ENCODE measurements at regions not wholly inside any gene's neighbourhood (a gene's known extent, or its start where the extent isn't known, plus 50 kb on each side); places are given as distances from the start of the nearest gene placed in this dataset.
A peak's percentile ranks its signal among the peaks of the same experiment; 100 is the strongest.
"Not testable (repeated sequence)": the region's sequence is repeated elsewhere in the genome, so short reads cannot be mapped to it uniquely, and the experiment has no call there.

DNA sequence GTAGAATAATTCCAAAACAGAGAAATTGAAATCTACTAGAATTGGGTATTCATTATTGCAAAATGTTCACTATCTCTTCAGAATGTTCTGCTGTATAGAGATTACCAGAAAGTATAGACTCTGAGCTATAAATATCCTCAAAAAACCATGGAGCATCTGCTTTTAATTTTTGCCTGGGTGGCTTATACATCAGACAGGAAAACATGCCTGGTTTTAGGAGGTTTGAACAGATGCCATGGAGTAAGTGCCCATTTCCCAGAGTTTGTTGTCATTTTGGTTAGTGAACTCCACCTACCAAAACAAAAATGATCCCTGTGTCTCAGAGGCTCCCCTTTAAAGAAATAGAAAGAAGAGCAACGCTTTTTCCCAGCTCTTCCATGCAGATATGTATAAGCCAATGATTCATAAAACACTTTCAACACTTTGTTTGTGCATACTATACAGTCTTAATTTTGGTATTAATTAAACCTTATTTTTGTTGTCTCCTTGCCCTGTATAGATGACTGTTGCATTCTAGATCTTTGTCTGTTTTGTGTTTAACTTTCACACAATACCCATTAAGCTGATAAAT lies 68.7 kb downstream of the MEPE start:
- no CpG with 5 or more reads among the region's 1 CpG for WGBS (ENCODE audit: insufficient coverage)
- no peaks in the 10 kb centered on the region for H3K27me3 ChIP-seq (ENCODE audit: control insufficient read depth, insufficient read depth, low read length)
- no peak overlapping the region for H3K4me3 ChIP-seq (ENCODE audit: low read length)
- H3K4me1 ChIP-seq (ENCODE audit: control insufficient read depth, insufficient read depth, low read length): no peaks in the 10 kb centered on the region
- H3K36me3 ChIP-seq (ENCODE audit: control insufficient read depth, insufficient read depth, low read length): no peaks in the 10 kb centered on the region
- H3K27ac ChIP-seq (ENCODE audit: low read length): no peak overlapping the region
- no peaks in the 10 kb centered on the region for H3K9me3 ChIP-seq (replicated peaks; ENCODE audit: control insufficient read depth, low read depth, low read length)
- DNase-seq: no peak

DNA sequence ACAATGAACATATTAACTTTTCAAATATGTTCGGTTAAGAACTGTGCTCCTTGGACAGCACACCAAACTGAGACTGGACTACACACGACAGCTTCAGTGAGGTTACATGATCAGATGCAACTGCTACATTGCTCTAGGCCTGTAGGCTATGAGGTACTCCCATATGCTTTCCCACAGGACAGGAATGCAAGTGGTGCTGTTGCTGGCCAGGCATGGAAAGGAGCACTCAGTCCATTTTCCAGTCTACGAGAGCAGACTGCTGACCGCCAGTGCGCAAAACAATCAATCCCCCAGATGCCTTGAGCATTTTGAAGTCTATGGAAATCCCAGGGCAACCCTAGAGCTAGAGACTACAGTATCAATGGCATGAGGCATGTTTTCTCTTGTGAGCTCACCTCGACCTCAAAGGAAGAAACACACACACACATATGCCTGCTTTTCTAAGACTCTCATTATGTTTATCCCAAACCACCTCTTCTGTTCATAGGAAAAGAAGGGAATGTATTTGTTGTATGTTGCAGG lies 70.8 kb upstream of the SPP1 start:
- no peak overlapping the region for H3K4me3 ChIP-seq (ENCODE audit: low read length)
- no peak overlapping the region for H3K27ac ChIP-seq (ENCODE audit: low read length)
- H3K4me1 ChIP-seq (ENCODE audit: control insufficient read depth, insufficient read depth, low read length): no peaks in the 10 kb centered on the region
- H3K36me3 ChIP-seq (ENCODE audit: control insufficient read depth, insufficient read depth, low read length): no peaks in the 10 kb centered on the region
- 90% methylated on average over 4 of the region's 6 CpGs for WGBS (ENCODE audit: insufficient coverage)
- no peaks in the 10 kb centered on the region for H3K27me3 ChIP-seq (ENCODE audit: control insufficient read depth, insufficient read depth, low read length)
- DNase-seq: no peak
- H3K9me3 ChIP-seq (replicated peaks; ENCODE audit: control insufficient read depth, low read depth, low read length): no peaks in the 10 kb centered on the region

DNA sequence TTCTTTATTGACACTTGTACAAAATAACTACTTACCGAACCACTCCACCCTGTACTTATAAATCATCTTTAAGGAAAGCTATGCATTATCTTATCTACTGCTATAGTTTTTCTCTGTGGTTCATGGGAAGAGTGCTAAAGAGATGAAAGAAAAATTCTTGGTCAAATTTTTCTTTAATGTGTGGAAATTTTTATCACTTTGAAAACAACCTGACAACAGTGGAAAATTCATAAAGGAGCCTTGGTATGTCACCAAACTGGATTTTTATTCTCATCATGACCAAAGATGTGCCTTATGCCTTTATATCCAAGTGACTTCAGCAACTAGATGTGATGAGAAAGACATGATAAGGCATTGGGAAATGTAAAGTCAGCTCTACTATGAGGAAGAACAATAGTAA lies 67.2 kb upstream of the SPP1 start:
- Histone ChIP-seq H3K4me3 (ENCODE audit: low read length) (no peak overlapping the region), H3K9me3 (replicated peaks; ENCODE audit: control insufficient read depth, low read depth, low read length) (no peaks in the 10 kb centered on the region), H3K4me1 (ENCODE audit: control insufficient read depth, insufficient read depth, low read length) (no peaks in the 10 kb centered on the region), H3K27me3 (ENCODE audit: control insufficient read depth, insufficient read depth, low read length) (no peaks in the 10 kb centered on the region), H3K27ac (ENCODE audit: low read length) (no peak overlapping the region), H3K36me3 (ENCODE audit: control insufficient read depth, insufficient read depth, low read length) (no peaks in the 10 kb centered on the region)
- no peak for DNase-seq
- WGBS (ENCODE audit: insufficient coverage): no CpG with 5 or more reads among the region's 1 CpG

DNA sequence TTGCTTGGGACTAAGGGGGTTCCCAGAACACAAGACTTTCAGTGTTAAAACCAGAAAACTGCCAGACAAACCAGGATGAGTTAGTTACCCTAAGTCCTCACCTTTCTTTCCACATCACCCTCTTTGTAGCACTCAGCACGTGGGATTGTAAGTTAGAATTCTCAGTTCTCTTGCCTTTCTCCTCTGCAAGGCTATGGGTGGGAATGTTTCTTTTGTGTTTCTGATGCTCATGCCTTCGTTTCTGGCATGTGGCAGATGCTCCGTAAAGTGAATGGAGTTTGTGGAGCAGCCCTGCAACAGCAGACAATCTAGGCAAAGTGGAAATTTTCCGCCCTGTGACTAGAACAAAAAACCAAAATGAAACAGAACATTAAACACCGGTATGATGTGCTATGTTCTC lies 64.7 kb upstream of the SPP1 start:
- no CpG with 5 or more reads among the region's 5 CpGs for WGBS (ENCODE audit: insufficient coverage)
- Histone ChIP-seq H3K36me3 (ENCODE audit: control insufficient read depth, insufficient read depth, low read length) (no peaks in the 10 kb centered on the region), H3K27me3 (ENCODE audit: control insufficient read depth, insufficient read depth, low read length) (no peaks in the 10 kb centered on the region), H3K4me1 (ENCODE audit: control insufficient read depth, insufficient read depth, low read length) (no peaks in the 10 kb centered on the region), H3K9me3 (replicated peaks; ENCODE audit: control insufficient read depth, low read depth, low read length) (no peaks in the 10 kb centered on the region), H3K4me3 (ENCODE audit: low read length) (no peak overlapping the region), H3K27ac (ENCODE audit: low read length) (no peak overlapping the region)
- DNase-seq: no peak

DNA sequence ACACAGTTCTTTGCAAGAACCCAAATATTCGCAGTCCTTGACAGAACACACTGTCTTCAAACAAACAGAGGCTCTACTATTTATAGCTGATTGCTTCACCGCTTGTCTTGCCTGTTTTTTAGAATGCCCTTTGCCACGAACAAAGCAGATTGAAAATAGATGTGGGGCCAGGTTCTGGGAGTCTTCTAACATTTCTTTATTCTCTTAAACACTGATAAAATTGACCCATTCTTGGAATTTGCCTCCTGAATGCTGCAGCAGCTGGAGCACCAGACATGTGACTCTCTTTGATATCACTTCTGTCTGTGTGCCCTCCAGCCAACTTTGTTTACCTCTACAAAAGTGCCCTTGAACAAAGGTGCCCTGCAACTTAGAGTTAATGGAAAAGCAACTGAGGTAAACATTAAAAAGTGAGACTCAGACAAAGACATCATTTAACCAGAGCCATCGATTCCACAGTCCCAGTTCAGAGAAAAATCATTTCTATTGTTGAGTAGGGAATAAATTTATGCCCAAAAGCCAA lies 64.2 kb upstream of the SPP1 start:
- H3K27me3 ChIP-seq (ENCODE audit: control insufficient read depth, insufficient read depth, low read length): no peaks in the 10 kb centered on the region
- no CpG with 5 or more reads among the region's 4 CpGs for WGBS (ENCODE audit: insufficient coverage)
- H3K27ac ChIP-seq (ENCODE audit: low read length): no peak overlapping the region
- H3K4me1 ChIP-seq (ENCODE audit: control insufficient read depth, insufficient read depth, low read length): no peaks in the 10 kb centered on the region
- no peaks in the 10 kb centered on the region for H3K36me3 ChIP-seq (ENCODE audit: control insufficient read depth, insufficient read depth, low read length)
- DNase-seq: peak; percentile 10
- H3K4me3 ChIP-seq (ENCODE audit: low read length): no peak overlapping the region
- H3K9me3 ChIP-seq (replicated peaks; ENCODE audit: control insufficient read depth, low read depth, low read length): no peaks in the 10 kb centered on the region

DNA sequence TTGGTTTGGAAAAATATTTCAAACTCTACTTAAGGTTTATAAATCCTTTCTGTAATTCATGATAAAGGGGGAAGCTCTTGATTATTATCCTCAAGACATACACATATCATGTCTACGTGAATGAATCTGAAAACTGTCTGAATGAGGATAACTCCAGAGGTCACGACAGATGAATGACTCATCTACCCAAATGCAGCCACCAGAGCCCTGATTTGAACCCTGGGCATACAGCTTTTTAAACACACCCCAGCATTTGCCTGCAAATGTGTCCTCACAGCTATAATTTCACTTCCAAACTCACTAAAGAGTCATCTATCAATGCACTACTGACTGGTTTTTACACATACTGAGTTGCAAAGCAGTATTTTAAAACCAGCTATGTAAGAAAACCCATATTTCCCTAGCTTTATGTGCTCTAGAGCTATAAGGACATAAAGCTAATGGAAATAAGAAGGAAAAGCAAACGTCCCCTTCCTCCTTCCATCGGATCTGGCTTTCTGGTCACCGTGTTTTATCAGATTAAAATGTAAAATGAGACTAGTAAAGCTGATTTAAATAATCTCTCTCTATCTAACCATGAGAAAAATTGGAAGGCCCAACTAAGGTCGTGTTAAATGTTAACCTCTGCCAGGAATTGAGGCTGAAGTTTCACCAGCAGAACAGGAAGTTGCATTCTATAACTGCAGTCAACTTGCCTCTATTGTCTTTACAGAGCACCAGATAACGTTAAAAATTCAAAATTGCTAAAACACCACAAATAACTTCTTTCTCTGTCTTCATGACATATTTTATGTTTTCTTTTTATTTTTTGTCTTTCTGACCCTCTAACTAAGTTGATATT lies 63.1 kb upstream of the SPP1 start:
- DNase-seq: peak; percentile 4
- H3K27me3 ChIP-seq (ENCODE audit: control insufficient read depth, insufficient read depth, low read length): no peaks in the 10 kb centered on the region
- H3K4me1 ChIP-seq (ENCODE audit: control insufficient read depth, insufficient read depth, low read length): no peaks in the 10 kb centered on the region
- no peaks in the 10 kb centered on the region for H3K36me3 ChIP-seq (ENCODE audit: control insufficient read depth, insufficient read depth, low read length)
- H3K27ac ChIP-seq (ENCODE audit: low read length): no peak overlapping the region
- H3K9me3 ChIP-seq (replicated peaks; ENCODE audit: control insufficient read depth, low read depth, low read length): no peaks in the 10 kb centered on the region
- WGBS (ENCODE audit: insufficient coverage): 83% methylated on average over 2 of the region's 7 CpGs
- H3K4me3 ChIP-seq (ENCODE audit: low read length): no peak overlapping the region

DNA sequence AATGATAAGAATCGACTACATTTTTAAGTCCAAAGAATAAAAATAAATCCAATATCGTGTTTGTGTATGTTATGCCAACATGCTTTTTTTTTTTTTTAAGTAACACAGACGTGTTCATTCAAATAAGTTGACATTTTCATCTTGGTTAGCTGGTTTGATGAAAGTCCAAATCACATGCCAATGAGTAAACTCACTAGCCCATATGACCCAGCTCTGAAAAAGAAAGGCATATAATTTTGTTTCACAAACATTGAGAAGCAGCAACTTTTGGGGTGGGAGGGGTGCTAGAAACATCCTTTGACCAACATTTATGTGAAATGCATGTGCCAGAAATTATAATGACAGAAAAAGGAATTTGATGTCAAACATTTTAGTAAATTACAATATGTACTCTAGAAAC lies 61.6 kb upstream of the SPP1 start:
- no CpG with 5 or more reads among the region's 3 CpGs for WGBS (ENCODE audit: insufficient coverage)

DNA sequence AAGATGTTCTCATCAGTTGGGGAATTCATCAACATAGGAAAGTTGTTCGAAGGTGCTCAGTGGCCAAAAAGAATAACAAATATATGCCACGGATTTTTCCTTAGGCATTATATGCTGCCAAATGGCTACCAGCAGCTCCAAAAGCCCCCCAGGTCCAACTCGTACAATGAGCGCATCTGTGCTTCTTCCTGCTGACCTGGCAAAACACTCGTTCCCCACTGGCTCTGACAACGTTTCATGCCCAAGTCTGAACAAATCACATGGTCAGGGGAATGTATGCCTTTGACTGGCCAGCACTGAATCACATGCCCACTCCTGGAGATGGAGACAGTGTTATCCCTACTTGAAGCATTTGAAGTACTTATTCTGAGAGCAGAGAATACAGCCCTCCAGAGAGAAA lies 59.9 kb upstream of the SPP1 start:
- no peaks in the 10 kb centered on the region for H3K27me3 ChIP-seq (ENCODE audit: control insufficient read depth, insufficient read depth, low read length)
- no peaks in the 10 kb centered on the region for H3K36me3 ChIP-seq (ENCODE audit: control insufficient read depth, insufficient read depth, low read length)
- no peak overlapping the region for H3K4me3 ChIP-seq (ENCODE audit: low read length)
- no peaks in the 10 kb centered on the region for H3K4me1 ChIP-seq (ENCODE audit: control insufficient read depth, insufficient read depth, low read length)
- no peak overlapping the region for H3K27ac ChIP-seq (ENCODE audit: low read length)
- no peaks in the 10 kb centered on the region for H3K9me3 ChIP-seq (replicated peaks; ENCODE audit: control insufficient read depth, low read depth, low read length)
- DNase-seq: no peak
- WGBS (ENCODE audit: insufficient coverage): 80% methylated on average over 6 of the region's 6 CpGs

More for the DNA sequence above, 61.6 kb upstream of the SPP1 start:
- Histone ChIP-seq H3K27ac (ENCODE audit: low read length) (no peak overlapping the region), H3K4me3 (ENCODE audit: low read length) (no peak overlapping the region), H3K27me3 (ENCODE audit: control insufficient read depth, insufficient read depth, low read length) (no peaks in the 10 kb centered on the region), H3K4me1 (ENCODE audit: control insufficient read depth, insufficient read depth, low read length) (no peaks in the 10 kb centered on the region), H3K9me3 (replicated peaks; ENCODE audit: control insufficient read depth, low read depth, low read length) (no peaks in the 10 kb centered on the region), H3K36me3 (ENCODE audit: control insufficient read depth, insufficient read depth, low read length) (no peaks in the 10 kb centered on the region)
- no peak for DNase-seq

DNA sequence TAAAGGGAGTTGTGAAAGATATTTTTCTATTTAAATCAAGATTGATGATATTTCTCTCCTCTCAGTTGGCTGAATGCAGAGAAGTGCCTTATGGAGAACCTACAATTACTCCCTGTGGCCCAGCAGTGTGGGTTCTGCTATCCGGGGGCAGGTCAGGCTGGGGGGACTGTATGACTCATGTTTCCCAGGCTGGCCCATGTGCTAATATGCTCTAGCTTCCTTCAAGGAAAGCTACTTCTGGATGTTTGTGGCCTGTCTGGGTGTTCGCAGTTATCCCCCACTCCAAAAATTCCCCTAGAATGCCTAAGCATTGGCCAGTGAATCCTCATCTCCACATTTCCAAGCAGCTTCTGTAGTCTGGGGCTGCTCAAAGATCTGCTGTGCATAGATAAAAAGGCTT lies 58.9 kb upstream of the SPP1 start:
- Histone ChIP-seq H3K27me3 (ENCODE audit: control insufficient read depth, insufficient read depth, low read length) (no peaks in the 10 kb centered on the region), H3K4me3 (ENCODE audit: low read length) (no peak overlapping the region), H3K9me3 (replicated peaks; ENCODE audit: control insufficient read depth, low read depth, low read length) (no peaks in the 10 kb centered on the region), H3K4me1 (ENCODE audit: control insufficient read depth, insufficient read depth, low read length) (no peaks in the 10 kb centered on the region), H3K27ac (ENCODE audit: low read length) (no peak overlapping the region), H3K36me3 (ENCODE audit: control insufficient read depth, insufficient read depth, low read length) (no peaks in the 10 kb centered on the region)
- DNase-seq: peak; percentile 13
- WGBS (ENCODE audit: insufficient coverage): no CpG with 5 or more reads among the region's 2 CpGs

DNA sequence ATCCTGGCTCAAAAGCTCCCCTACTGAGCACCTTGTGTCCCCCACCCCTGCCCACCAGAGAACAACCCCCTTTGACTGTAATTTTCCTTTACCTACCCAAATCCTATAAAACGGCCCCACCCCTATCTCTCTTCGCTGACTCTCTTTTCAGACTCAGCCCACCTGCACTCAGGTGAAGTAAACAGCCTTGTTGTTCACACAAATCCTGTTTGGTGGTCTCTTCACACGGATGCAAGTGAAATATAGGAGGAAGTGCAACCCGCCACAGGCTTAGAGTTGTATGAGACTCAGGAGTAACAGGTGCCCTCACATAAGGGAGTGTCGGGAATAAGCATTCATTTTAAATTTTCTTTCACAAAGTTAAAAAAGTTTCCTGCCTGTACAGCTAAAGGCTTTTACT lies 57.6 kb upstream of the SPP1 start:
- not testable (repeated sequence) for H3K36me3 ChIP-seq (ENCODE audit: control insufficient read depth, insufficient read depth, low read length); H3K27me3 ChIP-seq (ENCODE audit: control insufficient read depth, insufficient read depth, low read length); H3K4me3 ChIP-seq (ENCODE audit: low read length); H3K27ac ChIP-seq (ENCODE audit: low read length); H3K9me3 ChIP-seq (replicated peaks; ENCODE audit: control insufficient read depth, low read depth, low read length); H3K4me1 ChIP-seq (ENCODE audit: control insufficient read depth, insufficient read depth, low read length); DNase-seq
- 60% methylated on average over 1 of the region's 5 CpGs for WGBS (ENCODE audit: insufficient coverage)
